NCI-H460 (cell line): ENCODE measurements at regions not wholly inside any gene's neighbourhood (a gene's known extent, or its start where the extent isn't known, plus 50 kb on each side); places are given as distances from the start of the nearest gene placed in this dataset.
"Not testable (repeated sequence)": the region's sequence is repeated elsewhere in the genome, so short reads cannot be mapped to it uniquely, and the experiment has no call there.

ENCODE experiments used
- DNase-seq: peaks from one replicate; pipeline ENCODE4 v3.0.0-alpha.2; 2016; ENCODE audit warnings: low read depth; ENCODE audit errors: extremely low read depth

- DNase-seq, result no peak
These were observed 813.7 kb downstream of the MAT2B start for GRCh38 chr5:164319161-164319560.

DNA sequence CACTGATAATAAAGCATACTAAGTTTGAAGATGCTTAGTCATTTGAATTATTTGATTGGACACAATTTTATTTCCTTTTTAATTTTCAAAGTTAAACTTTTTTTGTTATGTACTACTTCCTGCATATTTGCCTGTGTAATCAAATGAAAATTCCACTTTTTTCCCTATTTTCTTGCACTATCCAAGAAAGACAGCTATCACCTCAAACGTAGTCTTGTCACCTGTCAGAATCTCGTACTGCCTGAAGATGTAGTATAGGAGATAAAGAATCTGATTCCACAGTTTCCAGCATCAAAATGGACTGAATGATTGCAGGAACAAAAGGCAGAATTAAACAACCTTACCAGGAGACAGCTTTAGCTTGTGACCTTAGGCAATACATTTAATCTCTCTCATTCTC is 818.8 kb downstream of the MAT2B start:
- no peak for DNase-seq

DNA sequence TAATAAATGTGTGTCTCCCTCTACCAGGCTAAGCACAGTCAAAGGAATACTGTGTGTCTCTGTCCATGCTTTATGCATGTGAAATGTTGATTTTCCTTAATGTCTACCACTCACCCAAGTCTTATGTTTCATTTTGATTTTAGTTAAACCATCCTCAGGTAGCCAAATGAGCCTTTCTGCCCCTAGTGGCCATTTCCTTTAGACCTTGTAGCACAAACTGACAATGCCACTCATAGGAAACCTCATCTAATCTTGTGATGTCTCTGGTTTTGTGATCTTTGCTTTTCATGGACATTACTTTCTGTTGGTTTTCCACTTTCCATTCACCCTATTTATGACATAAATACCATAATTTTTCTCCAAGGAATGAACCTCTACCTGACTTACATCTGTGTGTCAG is 820.8 kb downstream of the MAT2B start:
- DNase-seq, result no peak

GRCh38 chr5:164327166-164327565 is 821.7 kb downstream of the MAT2B start:
- not testable (repeated sequence) for DNase-seq

DNA sequence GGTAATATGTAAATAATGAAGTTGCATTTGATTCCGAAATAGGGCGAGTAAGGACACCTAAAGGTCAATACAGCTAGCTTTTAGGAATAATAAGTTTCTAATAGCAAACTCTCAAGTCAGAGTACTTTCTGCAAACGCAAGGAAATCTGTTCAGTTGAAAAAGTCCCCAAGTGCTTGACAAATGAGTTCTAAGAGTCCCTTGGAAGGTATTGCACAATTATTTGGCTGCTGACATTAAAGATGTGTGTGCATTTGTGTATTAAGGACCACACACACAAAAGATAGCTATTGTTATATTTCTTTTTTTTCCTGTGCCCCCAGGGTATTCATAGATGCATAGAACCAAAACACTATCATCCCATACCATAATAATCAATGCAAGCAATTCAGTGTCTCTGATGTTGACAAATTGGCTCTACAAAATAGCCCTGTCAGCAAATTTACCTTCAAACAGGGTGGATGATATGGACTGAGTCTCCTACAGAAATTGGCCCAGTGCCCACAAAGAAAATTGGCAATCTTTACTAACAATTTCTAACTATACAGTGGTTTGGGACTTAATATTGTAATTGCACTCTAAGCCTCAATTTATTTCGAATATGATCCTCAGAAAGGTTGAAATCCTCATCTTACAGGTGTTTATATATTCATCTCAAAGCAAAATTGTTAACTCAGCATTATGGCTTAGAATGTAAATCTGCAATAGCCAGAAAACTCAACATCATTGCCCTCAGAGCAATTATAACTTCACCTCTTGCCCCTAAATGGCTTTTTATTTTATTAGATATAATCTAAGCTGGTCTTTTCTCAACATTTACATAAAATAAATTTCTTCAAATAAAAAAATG is 827.2 kb downstream of the MAT2B start:
- DNase-seq, result no peak

GRCh38 chr5:164335837-164336236 is 830.4 kb downstream of the MAT2B start:
- DNase-seq, result peak; percentile 82

- DNase-seq, result no peak
These were observed 830.9 kb downstream of the MAT2B start for GRCh38 chr5:164336276-164336675.

GRCh38 chr5:164336906-164337305 is 831.5 kb downstream of the MAT2B start:
- no peak for DNase-seq

DNA sequence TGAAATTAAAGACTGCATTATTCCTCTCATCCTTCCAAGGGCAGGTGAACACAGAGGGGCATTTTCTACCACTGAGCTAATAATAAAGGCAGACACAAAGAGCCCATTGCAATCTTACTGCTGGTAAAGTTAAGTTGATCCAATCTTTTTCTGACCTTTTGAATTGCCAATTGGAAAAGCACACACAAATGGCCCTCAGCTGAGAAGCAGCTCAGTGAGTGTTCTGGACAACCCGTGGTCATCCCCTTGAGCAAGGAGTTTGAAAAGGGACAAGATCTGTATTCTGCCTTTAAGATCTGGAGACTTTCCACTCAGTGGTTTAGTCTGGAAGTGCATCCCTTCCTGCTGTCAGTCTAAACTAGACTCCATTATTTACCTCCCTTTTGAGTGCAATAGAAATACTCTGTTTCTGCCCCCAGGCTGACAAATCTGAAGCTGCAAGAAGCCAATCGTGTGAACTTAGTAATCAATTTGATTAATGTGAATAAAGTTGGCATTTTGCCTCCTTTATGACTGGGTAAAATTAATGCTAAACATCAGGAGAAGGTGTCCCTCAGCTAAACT is 835.7 kb downstream of the MAT2B start:
- no peak for DNase-seq

DNA sequence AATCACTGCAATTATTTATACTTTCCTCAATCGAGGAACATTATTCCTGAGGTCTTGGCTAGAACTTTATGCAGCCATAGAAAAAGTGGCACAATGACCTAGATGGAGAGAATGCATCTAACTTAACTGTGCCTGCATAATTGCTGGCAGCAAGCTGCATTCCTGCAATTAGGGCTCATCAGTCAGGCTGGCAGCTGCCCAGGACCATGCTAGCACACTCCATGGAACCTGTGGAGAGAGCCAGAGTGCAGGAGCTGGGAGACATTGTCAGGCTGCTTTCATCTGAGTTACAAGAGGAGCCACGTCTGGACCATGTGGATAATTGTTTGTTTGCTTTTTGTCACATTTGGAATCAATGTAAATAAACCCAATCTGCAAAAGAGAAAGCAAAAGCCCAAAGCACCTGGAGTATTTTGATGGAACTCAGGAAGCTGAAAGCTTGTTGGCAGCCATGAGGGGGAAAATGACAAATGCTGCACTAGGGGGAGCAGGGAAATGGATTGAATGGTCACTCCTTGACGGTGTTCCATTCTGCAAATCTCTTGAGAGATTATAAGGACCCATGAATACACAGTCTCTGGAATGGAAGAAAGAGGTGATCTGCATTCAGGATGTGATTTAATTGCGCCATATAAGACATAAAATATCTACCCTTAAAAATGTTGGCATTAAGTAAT is 839.9 kb downstream of the MAT2B start:
- DNase-seq, result no peak

DNA sequence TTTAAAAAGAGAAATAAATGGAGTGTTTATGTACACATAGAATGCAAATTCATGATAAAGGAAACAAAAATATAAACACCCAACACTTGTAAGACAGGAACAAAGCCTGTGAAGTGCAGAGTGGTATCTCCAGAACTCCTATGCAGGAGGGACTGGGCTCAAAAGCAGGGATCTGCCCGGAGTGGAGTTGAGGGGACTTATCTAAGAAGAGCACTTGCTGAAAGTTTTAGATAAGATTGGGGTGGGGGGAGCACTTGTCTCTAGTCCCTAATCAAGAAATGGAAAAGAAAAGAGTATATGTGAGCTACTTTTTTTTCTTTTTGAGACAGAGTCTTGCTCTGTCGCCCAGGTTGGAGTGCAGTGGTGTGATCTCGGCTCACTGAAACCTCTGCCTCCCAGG is 840.4 kb downstream of the MAT2B start:
- no peak for DNase-seq

- no peak for DNase-seq
These were observed 841.6 kb downstream of the MAT2B start for GRCh38 chr5:164346785-164347630.

DNA sequence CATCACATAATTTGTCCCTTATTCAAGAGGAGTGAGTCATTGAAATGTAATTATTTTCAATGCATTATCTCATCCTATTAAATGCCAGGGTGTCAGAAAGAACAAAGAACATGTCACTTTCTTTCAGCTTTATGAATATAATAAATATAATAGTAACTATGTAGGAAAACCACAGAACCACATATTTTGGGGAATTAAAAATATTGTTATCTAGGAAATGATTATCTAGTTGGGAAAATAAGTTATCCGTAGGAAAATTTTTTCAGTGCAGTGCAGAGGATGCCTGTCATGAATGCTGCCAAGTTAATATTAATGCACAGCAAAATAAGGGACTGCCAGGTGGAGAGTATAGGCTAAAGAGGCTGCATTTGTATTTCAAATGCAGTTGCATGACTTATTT is 844.8 kb downstream of the MAT2B start:
- DNase-seq, result no peak

DNA sequence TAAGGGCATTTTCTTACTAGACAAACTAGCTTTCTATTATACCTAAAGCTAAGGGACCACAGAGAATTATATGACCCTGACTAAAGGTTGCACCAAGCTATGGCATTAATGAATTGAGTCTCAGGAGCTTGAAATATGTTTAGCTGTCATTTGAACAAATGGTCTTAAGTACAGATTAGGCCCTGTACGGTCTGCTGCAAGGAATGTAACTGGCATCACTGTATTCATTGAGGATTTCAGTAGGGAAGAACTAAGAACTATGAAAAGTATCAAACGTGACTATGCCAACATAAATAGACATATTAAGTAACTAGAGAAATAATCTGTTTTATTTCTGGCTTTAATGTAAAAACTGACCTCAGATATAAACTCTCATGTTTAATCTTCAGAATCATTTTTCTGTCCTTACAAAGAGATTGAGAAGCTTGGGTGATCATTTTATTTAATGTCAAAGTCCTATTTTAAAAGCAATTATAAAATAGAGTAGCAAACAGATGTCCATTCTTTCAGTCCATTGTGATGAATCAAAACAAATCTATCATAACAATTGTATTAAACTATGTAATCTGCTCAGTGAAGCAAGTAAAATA is 845.9 kb downstream of the MAT2B start:
- DNase-seq, result no peak

DNA sequence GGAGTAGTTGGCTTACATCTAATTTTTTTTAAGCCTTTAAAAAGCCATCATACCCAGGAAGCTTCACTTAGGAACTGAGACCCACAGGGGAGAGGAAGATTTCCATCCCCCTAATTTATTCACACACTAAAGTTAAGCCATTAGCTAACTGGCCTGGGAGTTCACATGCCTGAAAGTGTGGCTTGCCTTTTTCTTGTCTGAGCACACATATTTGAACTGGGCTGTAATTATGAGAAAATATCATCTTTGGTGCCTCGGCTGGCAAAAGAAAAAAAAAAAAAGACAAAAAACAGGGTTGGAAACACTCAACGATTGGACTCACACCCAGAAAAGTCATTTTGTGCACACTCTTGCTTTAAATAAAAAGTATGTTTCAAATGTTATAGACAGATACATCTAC is 847.3 kb downstream of the MAT2B start:
- no peak for DNase-seq

GRCh38 chr5:164353155-164353554 is 847.7 kb downstream of the MAT2B start:
- DNase-seq, result no peak

DNA sequence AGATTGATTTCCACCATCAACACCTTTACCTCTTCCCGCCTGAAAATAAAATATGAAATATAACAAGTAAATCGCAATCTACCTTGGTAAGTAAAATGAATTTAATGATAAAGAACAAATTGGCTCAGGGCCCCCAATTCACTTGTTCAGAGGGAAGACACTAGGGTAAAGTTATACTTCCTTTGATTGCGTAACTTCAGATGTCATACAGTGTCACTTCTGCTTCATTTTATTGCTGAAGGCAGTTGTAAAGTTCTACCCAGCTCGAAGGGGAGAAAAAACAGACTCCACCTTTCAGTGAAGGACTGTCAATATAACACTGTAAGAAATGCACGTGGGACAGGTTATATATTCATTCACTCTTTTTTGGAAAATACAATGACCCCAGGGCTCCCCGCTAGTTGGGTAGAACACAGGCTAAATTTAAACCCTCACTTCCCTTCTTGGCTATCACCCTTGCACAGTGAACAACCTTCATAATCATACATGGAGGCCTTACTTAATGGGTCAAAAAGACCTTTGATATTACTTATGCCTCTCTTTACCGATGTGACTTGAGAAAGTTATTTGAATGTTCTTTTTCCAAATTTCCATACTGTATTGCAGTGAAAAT is 848.8 kb downstream of the MAT2B start:
- no peak for DNase-seq

- DNase-seq, result no peak
These were observed 849.9 kb downstream of the MAT2B start for GRCh38 chr5:164355267-164355830.

- DNase-seq, result no peak
These were observed 851.4 kb downstream of the MAT2B start for GRCh38 chr5:164356790-164357189.
